Neural cell (in vitro differentiated cells): ENCODE measurements at regions not wholly inside any gene's neighbourhood (a gene's known extent, or its start where the extent isn't known, plus 50 kb on each side); places are given as distances from the start of the nearest gene placed in this dataset.
"Not testable (repeated sequence)": the region's sequence is repeated elsewhere in the genome, so short reads cannot be mapped to it uniquely, and the experiment has no call there.

Experiments
- H2AFZ ChIP-seq: fragments of 200-600, 300-800 bp; sonication (generic), shearing (Covaris generic); 2 replicates; pipeline ENCODE4 v1.6.0; 2014; ENCODE audit warnings: low read depth, mild to moderate bottlenecking, antibody characterized with exemption, low read length, moderate library complexity
- H3F3A ChIP-seq: fragments of 200-600 bp; shearing (Covaris generic); 2 replicates; pipeline ENCODE4 v1.6.1; 2016; ENCODE audit warnings: mild to moderate bottlenecking, moderate library complexity, mixed read lengths, antibody characterized with exemption, low read length; ENCODE audit not compliant: insufficient read depth, poor library complexity, severe bottlenecking
- H3K27ac ChIP-seq: fragments of 200-600, 300-800 bp; sonication (generic), shearing (Covaris generic); 2 replicates; pipeline ENCODE4 v1.5.1; 2014; ENCODE audit warnings: mild to moderate bottlenecking, low read length, moderate library complexity
- H3K27me3 ChIP-seq: fragments of 300-800, 200-600 bp; sonication (generic), shearing (Covaris generic); 2 replicates; pipeline ENCODE4 v1.6.0; 2014; ENCODE audit warnings: mild to moderate bottlenecking, low read depth, low read length, moderate library complexity; ENCODE audit not compliant: insufficient read depth
- H3K36me3 ChIP-seq: fragments of 300-800, 200-600 bp; sonication (generic), shearing (Covaris generic); 2 replicates; pipeline ENCODE4 v1.5.1; 2014; ENCODE audit warnings: mild to moderate bottlenecking, antibody characterized with exemption, low read length, moderate library complexity; ENCODE audit not compliant: insufficient read depth
- H3K4me2 ChIP-seq: fragments of 300-800, 200-600 bp; sonication (generic), shearing (Covaris generic); 2 replicates; pipeline ENCODE4 v1.6.0; 2014; ENCODE audit warnings: mild to moderate bottlenecking, low read length
- H3K4me3 ChIP-seq: fragments of 300-800, 200-600 bp; sonication (generic), shearing (Covaris generic); 2 replicates; pipeline ENCODE4 v1.5.1; 2014; ENCODE audit warnings: mild to moderate bottlenecking, low read length, moderate library complexity
- H3K79me2 ChIP-seq: fragments of 200-600 bp; shearing (Covaris generic); replicated peaks from 2 replicates; pipeline ENCODE4 v1.6.0; 2014; ENCODE audit warnings: mild to moderate bottlenecking, low read length, moderate library complexity; ENCODE audit not compliant: insufficient read depth
- H3K9ac ChIP-seq: fragments of 300-800, 200-600 bp; sonication (generic), shearing (Covaris generic); 2 replicates; pipeline ENCODE4 v1.6.1; 2016; ENCODE audit warnings: mild to moderate bottlenecking, low read length, mixed read lengths
- H3K9me2 ChIP-seq: fragments of 200-600 bp; shearing (Covaris generic); 2 replicates; pipeline ENCODE4 v1.6.1; 2016; ENCODE audit warnings: mild to moderate bottlenecking, low read length, mixed read lengths; ENCODE audit not compliant: insufficient read depth
- H3K9me3 ChIP-seq: fragments of 200-600, 300-800 bp; sonication (generic), shearing (Covaris generic); 2 replicates; pipeline ENCODE4 v1.6.1; 2016; ENCODE audit warnings: mild to moderate bottlenecking, mixed run types, low read length, moderate library complexity, mixed read lengths
- H4K20me1 ChIP-seq: fragments of 200-600 bp; shearing (Covaris generic); 2 replicates; pipeline ENCODE4 v1.6.1; 2016; ENCODE audit warnings: mild to moderate bottlenecking, mixed run types; ENCODE audit not compliant: insufficient read depth
- EP300 ChIP-seq: fragments of 450-650 bp; conservative IDR thresholded peaks from 2 replicates; pipeline ENCODE4 v1.6.1; 2014; ENCODE audit warnings: antibody characterized with exemption, mild to moderate bottlenecking, moderate library complexity; ENCODE audit not compliant: poor library complexity, severe bottlenecking
- EZH2 ChIP-seq: fragments of 200-600, 300-800 bp; shearing (Covaris generic), sonication (generic); IDR thresholded peaks from 2 replicates; pipeline ENCODE4 v1.6.1; 2014; ENCODE audit warnings: antibody characterized with exemption, low read length, borderline replicate concordance, mild to moderate bottlenecking; ENCODE audit not compliant: insufficient read depth, poor library complexity, severe bottlenecking
- MXI1 ChIP-seq: fragments of 450-650 bp; conservative IDR thresholded peaks from 2 replicates; pipeline ENCODE4 v1.6.1; 2014; ENCODE audit warnings: antibody characterized with exemption, mild to moderate bottlenecking; ENCODE audit not compliant: poor library complexity, severe bottlenecking
- POLR2AphosphoS5 ChIP-seq: IDR thresholded peaks from 2 replicates; pipeline ENCODE4 v1.6.1; 2012
- RAD21 ChIP-seq: fragments of 450-650 bp; conservative IDR thresholded peaks from 2 replicates; pipeline ENCODE4 v1.6.1; 2014; ENCODE audit warnings: antibody characterized with exemption, mild to moderate bottlenecking, moderate library complexity
- SMC3 ChIP-seq: fragments of 450-650 bp; conservative IDR thresholded peaks from 2 replicates; pipeline ENCODE4 v1.6.1; 2014; ENCODE audit warnings: antibody characterized with exemption, mild to moderate bottlenecking, moderate library complexity; ENCODE audit not compliant: poor library complexity
- TAF1 ChIP-seq: IDR thresholded peaks from 2 replicates; pipeline ENCODE4 v1.6.1; 2012; ENCODE audit warnings: low read depth
- TF ChIP-seq, protein P1 (sequence below): fragments of 450-650 bp; IDR thresholded peaks from 2 replicates; pipeline ENCODE4 v1.5.1; 2014; ENCODE audit warnings: antibody characterized with exemption, mild to moderate bottlenecking, moderate library complexity; ENCODE audit not compliant: poor library complexity, severe bottlenecking
- TF ChIP-seq, protein P2 (sequence below): IDR thresholded peaks from 2 replicates; pipeline ENCODE4 v1.6.1; 2012; ENCODE audit warnings: borderline replicate concordance

DNA sequence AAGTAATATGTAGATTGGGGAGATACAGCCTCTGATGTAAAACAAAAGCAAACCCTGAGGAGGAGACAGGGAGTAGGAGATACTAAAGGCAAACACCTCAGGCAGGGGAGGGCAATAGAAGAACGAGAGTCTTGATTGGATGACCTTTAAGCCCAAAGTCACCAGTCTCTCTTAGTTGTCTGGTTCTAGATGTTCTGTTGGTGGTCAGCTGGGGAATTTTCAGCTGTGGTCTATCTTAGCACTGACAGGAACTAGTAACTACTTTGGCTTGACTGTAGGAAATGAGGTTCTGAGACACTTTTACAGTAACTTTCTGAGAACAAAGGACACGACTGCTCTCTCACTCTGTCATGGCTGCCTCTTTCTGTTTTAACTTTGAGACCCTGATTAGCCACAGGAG is 290.7 kb upstream of the MIR17HG start:
- H3K9me2 ChIP-seq: no peaks in the 10 kb centered on the region
- no peak overlapping the region for H3K4me3 ChIP-seq
- no peak overlapping the region for H2AFZ ChIP-seq
- H3F3A ChIP-seq: no peaks in the 10 kb centered on the region
- TF ChIP-seq EZH2: no peak
- TF ChIP-seq RAD21: no peak
- no peak for TF ChIP-seq MXI1
- no peak for TF ChIP-seq POLR2AphosphoS5
- no peak for TF ChIP-seq SMC3
- no peak for TF ChIP-seq EP300
- no peak for TF ChIP-seq TAF1
- TF ChIP-seq, protein P1, sequence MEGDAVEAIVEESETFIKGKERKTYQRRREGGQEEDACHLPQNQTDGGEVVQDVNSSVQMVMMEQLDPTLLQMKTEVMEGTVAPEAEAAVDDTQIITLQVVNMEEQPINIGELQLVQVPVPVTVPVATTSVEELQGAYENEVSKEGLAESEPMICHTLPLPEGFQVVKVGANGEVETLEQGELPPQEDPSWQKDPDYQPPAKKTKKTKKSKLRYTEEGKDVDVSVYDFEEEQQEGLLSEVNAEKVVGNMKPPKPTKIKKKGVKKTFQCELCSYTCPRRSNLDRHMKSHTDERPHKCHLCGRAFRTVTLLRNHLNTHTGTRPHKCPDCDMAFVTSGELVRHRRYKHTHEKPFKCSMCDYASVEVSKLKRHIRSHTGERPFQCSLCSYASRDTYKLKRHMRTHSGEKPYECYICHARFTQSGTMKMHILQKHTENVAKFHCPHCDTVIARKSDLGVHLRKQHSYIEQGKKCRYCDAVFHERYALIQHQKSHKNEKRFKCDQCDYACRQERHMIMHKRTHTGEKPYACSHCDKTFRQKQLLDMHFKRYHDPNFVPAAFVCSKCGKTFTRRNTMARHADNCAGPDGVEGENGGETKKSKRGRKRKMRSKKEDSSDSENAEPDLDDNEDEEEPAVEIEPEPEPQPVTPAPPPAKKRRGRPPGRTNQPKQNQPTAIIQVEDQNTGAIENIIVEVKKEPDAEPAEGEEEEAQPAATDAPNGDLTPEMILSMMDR: no peak
- TF ChIP-seq, protein P2, sequence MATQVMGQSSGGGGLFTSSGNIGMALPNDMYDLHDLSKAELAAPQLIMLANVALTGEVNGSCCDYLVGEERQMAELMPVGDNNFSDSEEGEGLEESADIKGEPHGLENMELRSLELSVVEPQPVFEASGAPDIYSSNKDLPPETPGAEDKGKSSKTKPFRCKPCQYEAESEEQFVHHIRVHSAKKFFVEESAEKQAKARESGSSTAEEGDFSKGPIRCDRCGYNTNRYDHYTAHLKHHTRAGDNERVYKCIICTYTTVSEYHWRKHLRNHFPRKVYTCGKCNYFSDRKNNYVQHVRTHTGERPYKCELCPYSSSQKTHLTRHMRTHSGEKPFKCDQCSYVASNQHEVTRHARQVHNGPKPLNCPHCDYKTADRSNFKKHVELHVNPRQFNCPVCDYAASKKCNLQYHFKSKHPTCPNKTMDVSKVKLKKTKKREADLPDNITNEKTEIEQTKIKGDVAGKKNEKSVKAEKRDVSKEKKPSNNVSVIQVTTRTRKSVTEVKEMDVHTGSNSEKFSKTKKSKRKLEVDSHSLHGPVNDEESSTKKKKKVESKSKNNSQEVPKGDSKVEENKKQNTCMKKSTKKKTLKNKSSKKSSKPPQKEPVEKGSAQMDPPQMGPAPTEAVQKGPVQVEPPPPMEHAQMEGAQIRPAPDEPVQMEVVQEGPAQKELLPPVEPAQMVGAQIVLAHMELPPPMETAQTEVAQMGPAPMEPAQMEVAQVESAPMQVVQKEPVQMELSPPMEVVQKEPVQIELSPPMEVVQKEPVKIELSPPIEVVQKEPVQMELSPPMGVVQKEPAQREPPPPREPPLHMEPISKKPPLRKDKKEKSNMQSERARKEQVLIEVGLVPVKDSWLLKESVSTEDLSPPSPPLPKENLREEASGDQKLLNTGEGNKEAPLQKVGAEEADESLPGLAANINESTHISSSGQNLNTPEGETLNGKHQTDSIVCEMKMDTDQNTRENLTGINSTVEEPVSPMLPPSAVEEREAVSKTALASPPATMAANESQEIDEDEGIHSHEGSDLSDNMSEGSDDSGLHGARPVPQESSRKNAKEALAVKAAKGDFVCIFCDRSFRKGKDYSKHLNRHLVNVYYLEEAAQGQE: no peak
- no peak overlapping the region for H3K9ac ChIP-seq
- no peaks in the 10 kb centered on the region for H3K79me2 ChIP-seq
- H3K9me3 ChIP-seq: no peaks in the 10 kb centered on the region
- H3K27ac ChIP-seq: no peak overlapping the region
- no peaks in the 10 kb centered on the region for H3K27me3 ChIP-seq
- H4K20me1 ChIP-seq: no peaks in the 10 kb centered on the region
- H3K36me3 ChIP-seq: no peaks in the 10 kb centered on the region
- no peak overlapping the region for H3K4me2 ChIP-seq

DNA sequence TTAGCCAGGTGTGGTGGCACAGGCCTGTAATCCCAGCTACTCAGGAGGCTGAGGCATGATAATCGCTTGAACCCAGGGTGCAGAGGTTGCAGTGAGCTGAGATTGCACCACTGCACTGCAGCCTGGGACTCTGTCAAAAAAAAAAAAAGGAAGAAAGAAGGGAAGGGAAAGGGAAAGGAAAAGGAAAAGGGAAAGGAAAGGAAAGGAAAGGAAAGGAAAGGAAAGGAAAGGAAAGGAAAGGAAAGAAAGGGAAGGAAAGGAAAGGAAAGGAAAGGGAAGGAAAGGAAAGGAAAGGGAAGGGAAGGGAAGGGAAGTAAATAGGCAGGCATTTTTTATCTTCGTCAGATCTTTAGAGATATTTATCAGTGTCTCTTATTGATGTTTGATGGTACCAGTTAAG is 290.0 kb upstream of the MIR17HG start:
- H3K36me3 ChIP-seq: not testable (repeated sequence)

DNA sequence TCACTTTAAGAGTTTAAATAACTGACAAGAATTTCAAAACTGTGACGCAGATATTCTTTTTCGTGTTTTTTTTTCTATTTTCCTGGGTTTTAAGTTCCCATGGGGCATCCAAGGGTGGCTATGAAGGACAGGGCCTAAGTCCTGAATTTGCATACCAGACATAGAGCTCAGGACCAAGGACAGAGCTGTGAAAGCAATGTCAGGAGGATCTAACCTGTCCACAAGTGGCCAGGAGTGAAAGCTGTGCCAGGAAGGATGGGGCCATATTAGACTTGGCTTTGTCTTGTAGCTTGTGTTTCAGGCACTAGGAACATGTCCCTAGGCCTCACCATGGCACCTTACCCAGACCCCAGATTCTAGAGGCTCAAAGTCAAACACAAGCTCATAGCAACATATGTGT is 289.4 kb upstream of the MIR17HG start:
- no peak overlapping the region for H3K9ac ChIP-seq
- no peak overlapping the region for H3K4me3 ChIP-seq
- H3K9me2 ChIP-seq: no peaks in the 10 kb centered on the region
- TF ChIP-seq, protein P2: no peak
- TF ChIP-seq RAD21: no peak
- TF ChIP-seq EP300: no peak
- TF ChIP-seq EZH2: no peak
- no peak for TF ChIP-seq MXI1
- TF ChIP-seq POLR2AphosphoS5: no peak
- H3K79me2 ChIP-seq: no peaks in the 10 kb centered on the region
- H3F3A ChIP-seq: no peaks in the 10 kb centered on the region
- no peaks in the 10 kb centered on the region for H3K27me3 ChIP-seq
- H3K4me2 ChIP-seq: no peak overlapping the region
- no peak overlapping the region for H3K27ac ChIP-seq
- H3K9me3 ChIP-seq: no peaks in the 10 kb centered on the region
- no peaks in the 10 kb centered on the region for H4K20me1 ChIP-seq
- H3K36me3 ChIP-seq: no peaks in the 10 kb centered on the region
- H2AFZ ChIP-seq: no peak overlapping the region

More for the DNA sequence above, 290.0 kb upstream of the MIR17HG start:
- not testable (repeated sequence) for H3K79me2 ChIP-seq, H3F3A ChIP-seq, H3K9me3 ChIP-seq, H3K4me3 ChIP-seq, H3K27me3 ChIP-seq, H3K4me2 ChIP-seq, H3K27ac ChIP-seq, H3K9me2 ChIP-seq, H3K9ac ChIP-seq, H4K20me1 ChIP-seq, H2AFZ ChIP-seq
